ENCODE measurements at regions not wholly inside any gene's neighbourhood (a gene's known extent, or its start where the extent isn't known, plus 50 kb on each side); places are given as distances from the start of the nearest gene placed in this dataset.

GRCh38 chr4:174586651-174587050, 64.4 kb upstream of the HPGD start:
- Mint-ChIP-seq H3K4me1 (peaks cover 21% of the 10 kb centered on the region), H3K4me3 (no peak overlapping the region), H3K9me3 (peaks cover 20% of the 10 kb centered on the region), H3K27ac (no peak overlapping the region), H3K27me3 (ENCODE audit: low read depth) (no peaks in the 10 kb centered on the region), H3K36me3 (peaks cover 16% of the 10 kb centered on the region)
- CTCF ChIA-PET: no interaction called here
- POLR2A ChIA-PET: no interaction called here
- DNase-seq (ENCODE audit: low spot score): no peak
- ATAC-seq: no peak
- TF ChIP-seq HMGXB4 (CRISPR knock-in tag; IDR thresholded peaks at IDR 0.05) (no peak), MYBL2 (CRISPR knock-in tag; IDR thresholded peaks at IDR 0.05) (no peak), NFE2L1 (CRISPR knock-in tag; IDR thresholded peaks at IDR 0.05) (no peak), ESRRA (CRISPR knock-in tag; IDR thresholded peaks at IDR 0.05; ENCODE audit: borderline replicate concordance) (no peak), CTCF (IDR thresholded peaks at IDR 0.05) (no peak), SP1 (CRISPR knock-in tag; conservative IDR thresholded peaks at IDR 0.05) (no peak), GRHL2 (CRISPR knock-in tag; IDR thresholded peaks at IDR 0.05; ENCODE audit: insufficient replicate concordance, severe bottlenecking) (no peak), GTF2I (CRISPR knock-in tag; conservative IDR thresholded peaks at IDR 0.05) (no peak), ZNF671 (CRISPR knock-in tag; IDR thresholded peaks at IDR 0.05) (no peak), NR2C2 (CRISPR knock-in tag; IDR thresholded peaks at IDR 0.05) (no peak), JUN (CRISPR knock-in tag; IDR thresholded peaks at IDR 0.05) (no peak), IRF2 (CRISPR knock-in tag; IDR thresholded peaks at IDR 0.05; ENCODE audit: borderline replicate concordance, low read depth) (no peak)
- TF ChIP-seq, protein P1, sequence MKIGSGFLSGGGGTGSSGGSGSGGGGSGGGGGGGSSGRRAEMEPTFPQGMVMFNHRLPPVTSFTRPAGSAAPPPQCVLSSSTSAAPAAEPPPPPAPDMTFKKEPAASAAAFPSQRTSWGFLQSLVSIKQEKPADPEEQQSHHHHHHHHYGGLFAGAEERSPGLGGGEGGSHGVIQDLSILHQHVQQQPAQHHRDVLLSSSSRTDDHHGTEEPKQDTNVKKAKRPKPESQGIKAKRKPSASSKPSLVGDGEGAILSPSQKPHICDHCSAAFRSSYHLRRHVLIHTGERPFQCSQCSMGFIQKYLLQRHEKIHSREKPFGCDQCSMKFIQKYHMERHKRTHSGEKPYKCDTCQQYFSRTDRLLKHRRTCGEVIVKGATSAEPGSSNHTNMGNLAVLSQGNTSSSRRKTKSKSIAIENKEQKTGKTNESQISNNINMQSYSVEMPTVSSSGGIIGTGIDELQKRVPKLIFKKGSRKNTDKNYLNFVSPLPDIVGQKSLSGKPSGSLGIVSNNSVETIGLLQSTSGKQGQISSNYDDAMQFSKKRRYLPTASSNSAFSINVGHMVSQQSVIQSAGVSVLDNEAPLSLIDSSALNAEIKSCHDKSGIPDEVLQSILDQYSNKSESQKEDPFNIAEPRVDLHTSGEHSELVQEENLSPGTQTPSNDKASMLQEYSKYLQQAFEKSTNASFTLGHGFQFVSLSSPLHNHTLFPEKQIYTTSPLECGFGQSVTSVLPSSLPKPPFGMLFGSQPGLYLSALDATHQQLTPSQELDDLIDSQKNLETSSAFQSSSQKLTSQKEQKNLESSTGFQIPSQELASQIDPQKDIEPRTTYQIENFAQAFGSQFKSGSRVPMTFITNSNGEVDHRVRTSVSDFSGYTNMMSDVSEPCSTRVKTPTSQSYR (CRISPR knock-in tag; IDR thresholded peaks at IDR 0.05): no peak

- ChIA-PET POLR2A (no interaction called here), CTCF (no interaction called here)
- Mint-ChIP-seq H3K4me3 (no peak overlapping the region), H3K9me3 (peaks cover 13% of the 10 kb centered on the region), H3K27me3 (ENCODE audit: low read depth) (no peaks in the 10 kb centered on the region), H3K4me1 (peaks cover 8% of the 10 kb centered on the region), H3K27ac (no peak overlapping the region), H3K36me3 (peaks cover 16% of the 10 kb centered on the region)
- DNase-seq (ENCODE audit: low spot score) (no peak), ATAC-seq (no peak)
- no peak for TF ChIP-seq IRF1 (CRISPR knock-in tag; IDR thresholded peaks at IDR 0.05)
Observed at GRCh38 chr4:174583056-174583455, 60.8 kb upstream of the HPGD start.

DNA sequence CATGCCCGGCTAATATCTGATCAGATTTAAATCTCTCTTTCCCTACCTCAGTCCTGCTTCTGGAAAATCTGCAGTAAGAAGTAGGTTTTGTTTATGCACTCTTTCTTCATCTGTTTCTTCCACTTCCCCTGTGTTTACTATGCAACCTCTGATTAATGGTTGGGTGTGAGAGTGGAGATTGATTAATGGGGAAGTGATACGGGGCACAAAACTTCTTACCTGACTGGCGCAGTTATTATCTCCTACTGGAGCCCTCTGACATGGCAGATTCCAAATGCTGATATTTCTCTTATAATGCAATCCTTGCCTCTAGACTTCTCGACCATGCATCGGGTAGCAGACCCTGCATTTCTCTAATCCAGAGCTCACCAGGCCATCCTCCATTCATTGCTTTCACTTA, 60.2 kb upstream of the HPGD start:
- Mint-ChIP-seq H3K36me3 (peaks cover 11% of the 10 kb centered on the region), H3K27me3 (ENCODE audit: low read depth) (no peaks in the 10 kb centered on the region), H3K4me1 (peaks cover 8% of the 10 kb centered on the region), H3K4me3 (no peak overlapping the region), H3K9me3 (peaks cover 7% of the 10 kb centered on the region), H3K27ac (no peak overlapping the region)
- DNase-seq (ENCODE audit: low spot score): no peak
- POLR2A ChIA-PET: no interaction called here
- TF ChIP-seq USF1 (CRISPR knock-in tag; IDR thresholded peaks at IDR 0.05) (no peak), AR (CRISPR knock-in tag; IDR thresholded peaks at IDR 0.05) (no peak), CREM (CRISPR knock-in tag; IDR thresholded peaks at IDR 0.05) (no peak)
- CTCF ChIA-PET: no interaction called here
- ATAC-seq: no peak
